ENCODE measurements at regions not wholly inside any gene's neighbourhood (a gene's known extent, or its start where the extent isn't known, plus 50 kb on each side); places are given as distances from the start of the nearest gene placed in this dataset.

GRCh38 chr3:159159546-159159945 lies 357.7 kb downstream of the MFSD1 start:
- TF ChIP-seq, protein P1, sequence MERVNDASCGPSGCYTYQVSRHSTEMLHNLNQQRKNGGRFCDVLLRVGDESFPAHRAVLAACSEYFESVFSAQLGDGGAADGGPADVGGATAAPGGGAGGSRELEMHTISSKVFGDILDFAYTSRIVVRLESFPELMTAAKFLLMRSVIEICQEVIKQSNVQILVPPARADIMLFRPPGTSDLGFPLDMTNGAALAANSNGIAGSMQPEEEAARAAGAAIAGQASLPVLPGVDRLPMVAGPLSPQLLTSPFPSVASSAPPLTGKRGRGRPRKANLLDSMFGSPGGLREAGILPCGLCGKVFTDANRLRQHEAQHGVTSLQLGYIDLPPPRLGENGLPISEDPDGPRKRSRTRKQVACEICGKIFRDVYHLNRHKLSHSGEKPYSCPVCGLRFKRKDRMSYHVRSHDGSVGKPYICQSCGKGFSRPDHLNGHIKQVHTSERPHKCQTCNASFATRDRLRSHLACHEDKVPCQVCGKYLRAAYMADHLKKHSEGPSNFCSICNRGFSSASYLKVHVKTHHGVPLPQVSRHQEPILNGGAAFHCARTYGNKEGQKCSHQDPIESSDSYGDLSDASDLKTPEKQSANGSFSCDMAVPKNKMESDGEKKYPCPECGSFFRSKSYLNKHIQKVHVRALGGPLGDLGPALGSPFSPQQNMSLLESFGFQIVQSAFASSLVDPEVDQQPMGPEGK (CRISPR knock-in tag; IDR thresholded peaks at IDR 0.05; ENCODE audit: borderline replicate concordance): no peak
- no peak for TF ChIP-seq SNAI2 (CRISPR knock-in tag; IDR thresholded peaks at IDR 0.05)
- TF ChIP-seq, protein P2, sequence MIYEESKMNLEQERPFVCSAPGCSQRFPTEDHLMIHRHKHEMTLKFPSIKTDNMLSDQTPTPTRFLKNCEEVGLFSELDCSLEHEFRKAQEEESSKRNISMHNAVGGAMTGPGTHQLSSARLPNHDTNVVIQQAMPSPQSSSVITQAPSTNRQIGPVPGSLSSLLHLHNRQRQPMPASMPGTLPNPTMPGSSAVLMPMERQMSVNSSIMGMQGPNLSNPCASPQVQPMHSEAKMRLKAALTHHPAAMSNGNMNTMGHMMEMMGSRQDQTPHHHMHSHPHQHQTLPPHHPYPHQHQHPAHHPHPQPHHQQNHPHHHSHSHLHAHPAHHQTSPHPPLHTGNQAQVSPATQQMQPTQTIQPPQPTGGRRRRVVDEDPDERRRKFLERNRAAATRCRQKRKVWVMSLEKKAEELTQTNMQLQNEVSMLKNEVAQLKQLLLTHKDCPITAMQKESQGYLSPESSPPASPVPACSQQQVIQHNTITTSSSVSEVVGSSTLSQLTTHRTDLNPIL (CRISPR knock-in tag; IDR thresholded peaks at IDR 0.05; ENCODE audit: low read depth): no peak
- no peak for TF ChIP-seq ESRRG (CRISPR knock-in tag; IDR thresholded peaks at IDR 0.05)
- no peak for TF ChIP-seq ZFP30 (CRISPR knock-in tag; IDR thresholded peaks at IDR 0.05)

All from SK-N-SH treated with all-trans-retinoic acid at 6 μM for 48 hours (cell line).